ENCODE measurements at regions not wholly inside any gene's neighbourhood (a gene's known extent, or its start where the extent isn't known, plus 50 kb on each side); places are given as distances from the start of the nearest gene placed in this dataset.

DNA sequence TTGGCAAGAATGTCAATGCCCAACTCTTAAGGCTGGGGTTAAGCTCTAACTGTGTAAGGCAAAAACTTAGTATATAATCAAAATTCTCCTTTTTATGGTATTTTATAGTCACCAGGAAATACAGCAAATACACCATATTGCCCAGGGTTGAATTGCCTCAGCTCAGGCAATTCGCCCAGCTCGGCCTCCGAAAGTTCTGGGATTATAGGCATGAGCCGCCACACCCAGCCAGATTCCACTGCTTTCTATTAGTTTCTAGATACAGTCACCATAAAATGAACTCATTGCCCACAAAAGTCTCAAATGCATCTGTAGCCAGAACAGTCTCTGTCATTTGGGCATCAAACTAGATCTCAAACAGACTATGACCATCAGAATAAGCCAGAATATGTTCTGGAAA lies 238.7 kb upstream of the TOX3 start:
- TF ChIP-seq CTCF (conservative IDR thresholded peaks at IDR 0.05), result no peak
- TF ChIP-seq ZFX (IDR thresholded peaks at IDR 0.05), result no peak

All from C4-2B (cell line).